ENCODE measurements at regions not wholly inside any gene's neighbourhood (a gene's known extent, or its start where the extent isn't known, plus 50 kb on each side); places are given as distances from the start of the nearest gene placed in this dataset.

DNA sequence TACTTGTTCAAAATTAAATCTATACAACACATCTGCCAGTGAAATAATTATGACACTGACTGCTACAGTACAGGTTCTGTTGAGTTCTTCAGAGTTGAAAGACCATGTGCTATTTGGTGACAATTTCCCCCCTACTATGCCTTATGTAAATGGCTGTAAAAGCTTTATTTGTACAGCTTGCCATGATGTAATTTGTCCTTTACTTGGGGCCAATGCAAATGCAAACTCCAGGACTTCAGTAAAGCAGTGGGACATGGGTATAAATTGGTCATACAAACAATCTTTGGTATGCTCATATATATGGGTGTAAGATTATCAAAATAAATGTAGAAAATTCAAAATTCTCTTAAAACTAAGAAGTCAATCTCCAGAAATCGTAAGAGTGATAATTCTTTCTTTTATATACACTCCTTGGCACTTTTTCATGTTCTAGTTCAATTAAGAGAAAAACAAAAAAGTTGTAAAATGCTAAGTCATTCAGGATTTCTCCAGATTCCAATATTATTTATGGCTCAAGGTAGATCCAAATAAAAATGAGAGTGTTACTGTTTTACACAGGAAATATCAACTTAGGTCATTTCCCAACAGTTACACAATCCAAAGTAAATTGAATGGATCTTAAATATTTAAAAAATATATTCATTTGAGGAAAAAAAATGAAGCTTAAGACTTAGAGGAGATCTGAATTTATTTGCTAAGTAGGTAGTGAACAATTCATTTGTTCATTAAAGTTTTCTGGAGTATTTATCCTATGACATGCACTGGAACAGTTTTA lies 1310.5 kb upstream of the CITED2 start:
- TF ChIP-seq CTCF (IDR thresholded peaks at IDR 0.05; ENCODE audit: insufficient read depth, low read length, poor library complexity, severe bottlenecking) (no peak), EZH2phosphoT487 (conservative IDR thresholded peaks at IDR 0.05; ENCODE audit: low read length) (no peak)
